ENCODE measurements at regions not wholly inside any gene's neighbourhood (a gene's known extent, or its start where the extent isn't known, plus 50 kb on each side); places are given as distances from the start of the nearest gene placed in this dataset.

DNA sequence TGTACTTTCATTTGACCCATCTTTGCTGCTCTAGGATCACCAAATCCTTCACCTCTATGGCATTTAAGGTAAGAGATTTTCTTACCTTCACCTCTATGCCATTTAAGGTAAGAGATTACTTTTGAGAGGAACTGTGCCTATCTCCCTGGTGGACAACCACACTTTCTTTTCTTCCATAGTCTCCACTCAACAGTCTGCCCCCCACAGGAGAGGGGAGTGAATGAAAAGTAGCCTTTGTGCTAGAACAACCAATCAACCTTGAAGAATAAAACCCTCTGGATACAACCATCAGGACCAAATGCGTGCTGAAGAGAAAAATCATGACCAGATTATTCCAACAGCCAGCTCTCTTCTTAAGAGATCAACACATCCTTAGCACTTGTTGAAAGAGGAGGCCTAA, 258.6 kb upstream of the TMPO start:
- Histone ChIP-seq H3F3A (ENCODE audit: control insufficient read depth, insufficient read depth) (no peaks in the 10 kb centered on the region), H3K79me2 (ENCODE audit: control insufficient read depth, low read length) (no peaks in the 10 kb centered on the region), H4K20me1 (ENCODE audit: control insufficient read depth, insufficient read depth, low read depth, low read length) (no peaks in the 10 kb centered on the region), H3K4me3 (ENCODE audit: low read length) (no peak overlapping the region), H3K4me2 (ENCODE audit: low read length) (no peak overlapping the region), H3K4me1 (ENCODE audit: control insufficient read depth, low read length) (no peaks in the 10 kb centered on the region), H3K27me3 (ENCODE audit: control insufficient read depth, low read length) (no peaks in the 10 kb centered on the region), H3K9me3 (ENCODE audit: control insufficient read depth, insufficient read depth, low read length) (no peaks in the 10 kb centered on the region), H3K27ac (ENCODE audit: low read depth, low read length) (no peak overlapping the region), H3K9me2 (replicated peaks; ENCODE audit: control insufficient read depth, low read length) (no peaks in the 10 kb centered on the region), H3K36me3 (ENCODE audit: control insufficient read depth, low read length) (peaks cover 2% of the 10 kb centered on the region; the same call in 1 of the 2 replicates)
- TF ChIP-seq, protein P1, sequence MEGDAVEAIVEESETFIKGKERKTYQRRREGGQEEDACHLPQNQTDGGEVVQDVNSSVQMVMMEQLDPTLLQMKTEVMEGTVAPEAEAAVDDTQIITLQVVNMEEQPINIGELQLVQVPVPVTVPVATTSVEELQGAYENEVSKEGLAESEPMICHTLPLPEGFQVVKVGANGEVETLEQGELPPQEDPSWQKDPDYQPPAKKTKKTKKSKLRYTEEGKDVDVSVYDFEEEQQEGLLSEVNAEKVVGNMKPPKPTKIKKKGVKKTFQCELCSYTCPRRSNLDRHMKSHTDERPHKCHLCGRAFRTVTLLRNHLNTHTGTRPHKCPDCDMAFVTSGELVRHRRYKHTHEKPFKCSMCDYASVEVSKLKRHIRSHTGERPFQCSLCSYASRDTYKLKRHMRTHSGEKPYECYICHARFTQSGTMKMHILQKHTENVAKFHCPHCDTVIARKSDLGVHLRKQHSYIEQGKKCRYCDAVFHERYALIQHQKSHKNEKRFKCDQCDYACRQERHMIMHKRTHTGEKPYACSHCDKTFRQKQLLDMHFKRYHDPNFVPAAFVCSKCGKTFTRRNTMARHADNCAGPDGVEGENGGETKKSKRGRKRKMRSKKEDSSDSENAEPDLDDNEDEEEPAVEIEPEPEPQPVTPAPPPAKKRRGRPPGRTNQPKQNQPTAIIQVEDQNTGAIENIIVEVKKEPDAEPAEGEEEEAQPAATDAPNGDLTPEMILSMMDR (IDR thresholded peaks at IDR 0.05; ENCODE audit: low read depth, low read length, poor library complexity, severe bottlenecking): no peak
- no peak for TF ChIP-seq EZH2phosphoT487 (IDR thresholded peaks at IDR 0.05; ENCODE audit: borderline replicate concordance, low read length)

DNA sequence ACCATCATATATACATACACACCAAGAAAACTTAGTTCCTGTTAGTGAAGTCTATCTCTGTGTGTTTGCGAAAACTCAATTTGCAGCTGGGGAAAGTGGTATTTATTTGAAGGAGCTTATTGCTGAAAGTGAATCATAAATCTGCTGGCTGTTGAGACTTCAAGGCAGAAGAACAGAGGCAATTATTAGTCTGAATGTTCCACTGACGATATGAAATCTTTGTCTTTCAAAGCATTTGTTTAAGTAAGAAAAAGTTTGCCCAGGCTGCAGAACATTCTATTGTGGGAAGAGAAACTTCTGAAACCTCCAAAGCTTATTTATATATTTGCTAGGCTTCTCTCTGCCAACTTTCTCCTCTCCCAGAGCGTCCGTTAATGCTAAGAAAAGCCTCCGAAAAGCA, 255.7 kb upstream of the TMPO start:
- TF ChIP-seq EZH2phosphoT487 (IDR thresholded peaks at IDR 0.05; ENCODE audit: borderline replicate concordance, low read length): no peak
- TF ChIP-seq, protein P1 (IDR thresholded peaks at IDR 0.05; ENCODE audit: low read depth, low read length, poor library complexity, severe bottlenecking): no peak
- Histone ChIP-seq H3K27me3 (ENCODE audit: control insufficient read depth, low read length) (no peaks in the 10 kb centered on the region; the same call in 1 of the 2 replicates), H3K79me2 (ENCODE audit: control insufficient read depth, low read length) (no peaks in the 10 kb centered on the region), H4K20me1 (ENCODE audit: control insufficient read depth, insufficient read depth, low read depth, low read length) (no peaks in the 10 kb centered on the region), H3K4me3 (ENCODE audit: low read length) (no peak overlapping the region), H3K9me2 (replicated peaks; ENCODE audit: control insufficient read depth, low read length) (no peaks in the 10 kb centered on the region), H3K27ac (ENCODE audit: low read depth, low read length) (no peak overlapping the region), H3K4me2 (ENCODE audit: low read length) (no peak overlapping the region), H3K36me3 (ENCODE audit: control insufficient read depth, low read length) (peaks cover 2% of the 10 kb centered on the region; the same call in 1 of the 2 replicates), H3K4me1 (ENCODE audit: control insufficient read depth, low read length) (no peaks in the 10 kb centered on the region), H3F3A (ENCODE audit: control insufficient read depth, insufficient read depth) (no peaks in the 10 kb centered on the region), H3K9me3 (ENCODE audit: control insufficient read depth, insufficient read depth, low read length) (no peaks in the 10 kb centered on the region)

DNA sequence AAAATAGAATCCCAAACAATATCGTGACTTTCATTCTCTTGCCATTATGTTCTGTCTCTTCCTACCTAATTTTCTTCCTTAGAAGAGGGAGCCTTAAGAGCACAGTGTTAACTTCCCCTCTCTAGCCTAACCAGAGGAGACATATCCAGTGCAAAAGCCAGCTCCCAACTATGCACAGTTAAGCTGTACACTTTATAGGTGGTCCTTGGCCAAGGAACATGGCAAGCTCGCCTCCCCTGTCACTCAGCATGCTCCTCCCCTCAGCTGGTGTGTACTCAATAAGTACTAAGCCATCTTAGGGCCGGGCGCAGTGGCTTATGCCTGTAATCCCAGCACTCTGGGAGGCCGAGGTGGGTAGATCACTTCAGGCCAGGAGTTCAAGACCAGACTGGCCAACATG, 255.1 kb upstream of the TMPO start:
- H3K4me1 ChIP-seq (ENCODE audit: control insufficient read depth, low read length): no peaks in the 10 kb centered on the region
- no peaks in the 10 kb centered on the region for H3K79me2 ChIP-seq (ENCODE audit: control insufficient read depth, low read length)
- no peaks in the 10 kb centered on the region; the same call in 1 of the 2 replicates for H3K27me3 ChIP-seq (ENCODE audit: control insufficient read depth, low read length)

More for the DNA sequence above, 255.1 kb upstream of the TMPO start:
- H3K27ac ChIP-seq (ENCODE audit: low read depth, low read length): no peak overlapping the region
- no peaks in the 10 kb centered on the region for H4K20me1 ChIP-seq (ENCODE audit: control insufficient read depth, insufficient read depth, low read depth, low read length)
- H3K4me2 ChIP-seq (ENCODE audit: low read length): no peak overlapping the region
- H3F3A ChIP-seq (ENCODE audit: control insufficient read depth, insufficient read depth): no peaks in the 10 kb centered on the region
- H3K4me3 ChIP-seq (ENCODE audit: low read length): no peak overlapping the region
- TF ChIP-seq EZH2phosphoT487 (IDR thresholded peaks at IDR 0.05; ENCODE audit: borderline replicate concordance, low read length): no peak
- TF ChIP-seq, protein P1 (IDR thresholded peaks at IDR 0.05; ENCODE audit: low read depth, low read length, poor library complexity, severe bottlenecking): no peak
- no peaks in the 10 kb centered on the region for H3K9me2 ChIP-seq (replicated peaks; ENCODE audit: control insufficient read depth, low read length)
- H3K9me3 ChIP-seq (ENCODE audit: control insufficient read depth, insufficient read depth, low read length): no peaks in the 10 kb centered on the region
- peaks cover 2% of the 10 kb centered on the region; the same call in 1 of the 2 replicates for H3K36me3 ChIP-seq (ENCODE audit: control insufficient read depth, low read length)

All from DOHH2 (cell line).